HCT116 (cell line): ENCODE measurements at regions not wholly inside any gene's neighbourhood (a gene's known extent, or its start where the extent isn't known, plus 50 kb on each side); places are given as distances from the start of the nearest gene placed in this dataset.

Source experiments
- ATAC-seq: fragments of 200-7000 bp; cut with Tn5 transposase; 2 replicates; pipeline ENCODE4 v1.9.1; 2020; ENCODE audit warnings: mild to moderate bottlenecking, moderate library complexity
- BruUV-seq: library from RNA; stranded (reverse); fragments of 400-500 nt; replicated peaks from 2 replicates; lab custom pipeline; 2021; lab: Mats Ljungman, UMichigan
- CTCF ChIA-PET: fragments of 300-600 bp; sonication (Branson Sonifier 250); formaldehyde crosslinking; loops from one replicate; lab custom pipeline; 2021; ENCODE audit warnings: antibody characterized with exemption; lab: Charles Lee
- POLR2A ChIA-PET: fragments of 300-600, 350-600 bp; sonication (Branson Sonifier 250); formaldehyde crosslinking; loops from one replicate; lab custom pipeline; 2021; ENCODE audit warnings: antibody characterized with exemption; lab: Charles Lee
- RAD21 ChIA-PET, 2 experiments: fragments of 300-600 bp; sonication (Branson Sonifier 250); formaldehyde crosslinking; loops; one replicate each; lab custom pipeline; 2023; ENCODE audit warnings: low total read pairs in 2 of 2; ENCODE audit not compliant: uncharacterized antibody in 2 of 2, unreplicated experiment in 2 of 2, low non-redundant PET in 1 of 2; lab: Charles Lee
- DNase-seq: peaks from one replicate; pipeline ENCODE4 v3.0.0-alpha.2; 2010; ENCODE audit warnings: low read depth, low spot score
- H2AFZ ChIP-seq: fragments of 200-600 bp; shearing (Covaris generic), sonication (generic); 2 replicates; pipeline ENCODE4 v1.6.1; 2017; ENCODE audit warnings: low read depth, mixed run types, mixed read lengths, antibody characterized with exemption, low read length; ENCODE audit not compliant: poor library complexity, severe bottlenecking
- H3K27ac ChIP-seq: 2 replicates; pipeline ENCODE4 v1.5.1; 2012; ENCODE audit warnings: low read depth, low read length
- H3K27me3 ChIP-seq: fragments of 200-600 bp; sonication (generic); 2 replicates; pipeline ENCODE4 v1.6.1; 2016; ENCODE audit warnings: mixed run types, low read length, mixed read lengths; ENCODE audit not compliant: insufficient read depth
- H3K36me3 ChIP-seq, 2 experiments: fragments of 200-500 bp in 1 of 2; fragments of 200-600 bp in 1 of 2; sonication (Bioruptor generic) in 1 of 2; sonication (generic) in 1 of 2; 2 replicates each; pipeline versions ENCODE4 v1.5.1 to v1.6.1; 2014 to 2016; ENCODE audit warnings: low read length in 2 of 2, inconsistent platforms in 1 of 2, mixed read lengths in 1 of 2, mixed run types in 1 of 2; ENCODE audit not compliant: insufficient read depth in 2 of 2, control insufficient read depth in 1 of 2
- H3K4me1 ChIP-seq, 2 experiments: fragments of 200-600 bp in 1 of 2; sonication (generic) in 1 of 2; 2 replicates each; pipeline versions ENCODE4 v1.5.1 to v1.6.1; 2012 to 2017; ENCODE audit warnings: low read length in 2 of 2, inconsistent platforms in 1 of 2, mild to moderate bottlenecking in 1 of 2, mixed read lengths in 1 of 2, mixed run types in 1 of 2, moderate library complexity in 1 of 2; ENCODE audit not compliant: insufficient read depth in 2 of 2, control insufficient read depth in 1 of 2
- H3K4me2 ChIP-seq: fragments of 200-600 bp; sonication (generic); 2 replicates; pipeline ENCODE4 v1.6.1; 2017; ENCODE audit warnings: mixed run types, low read length, mixed read lengths
- H3K4me3 ChIP-seq, 2 experiments: fragments of 200-600 bp in 1 of 2; sonication (generic) in 1 of 2; replicated peaks in 1 of 2; 2 replicates each; pipeline ENCODE4 v1.5.1; 2011 to 2016; ENCODE audit warnings: low read length in 2 of 2, control low read depth in 1 of 2, low read depth in 1 of 2, mild to moderate bottlenecking in 1 of 2, mixed read lengths in 1 of 2, mixed run types in 1 of 2
- H3K79me2 ChIP-seq: fragments of 200-600 bp; sonication (generic); 2 replicates; pipeline ENCODE4 v1.6.1; 2017; ENCODE audit warnings: mild to moderate bottlenecking, mixed run types, low read length, moderate library complexity, mixed read lengths; ENCODE audit not compliant: insufficient read depth
- H3K9ac ChIP-seq: fragments of 200-600 bp; sonication (generic); 2 replicates; pipeline ENCODE4 v1.6.1; 2016; ENCODE audit warnings: low read length, mixed read lengths
- H3K9me2 ChIP-seq: fragments of 200-600 bp; sonication (generic), shearing (Covaris generic); 2 replicates; pipeline ENCODE4 v1.6.1; 2017; ENCODE audit warnings: mixed run types, mild to moderate bottlenecking, moderate library complexity; ENCODE audit not compliant: insufficient read depth
- H3K9me3 ChIP-seq, 2 experiments: fragments of 200-500 bp in 1 of 2; fragments of 200-600 bp in 1 of 2; sonication (Bioruptor generic) in 1 of 2; sonication (generic) in 1 of 2; 2 replicates each; pipeline ENCODE4 v1.6.1; 2014 to 2017; ENCODE audit warnings: low read length in 2 of 2, mixed read lengths in 2 of 2, inconsistent platforms in 1 of 2, low read depth in 1 of 2, mild to moderate bottlenecking in 1 of 2, mixed run types in 1 of 2, moderate library complexity in 1 of 2; ENCODE audit not compliant: control insufficient read depth in 1 of 2, insufficient read depth in 1 of 2
- H4K20me1 ChIP-seq: fragments of 200-600 bp; sonication (generic), shearing (Covaris generic); 2 replicates; pipeline ENCODE4 v1.6.1; 2017; ENCODE audit warnings: mixed run types, mild to moderate bottlenecking, moderate library complexity; ENCODE audit not compliant: insufficient read depth
- CEBPB ChIP-seq: IDR thresholded peaks from 2 replicates; pipeline ENCODE4 v1.6.1; 2012; ENCODE audit warnings: low read depth
- EZH2 ChIP-seq: fragments of 200-600 bp; sonication (generic); IDR thresholded peaks from 2 replicates; pipeline ENCODE4 v1.6.1; 2017; ENCODE audit warnings: antibody characterized with exemption, mixed run types
- JUND ChIP-seq: IDR thresholded peaks from 2 replicates; pipeline ENCODE4 v1.6.1; 2012
- MAX ChIP-seq: IDR thresholded peaks from 2 replicates; pipeline ENCODE4 v1.6.1; 2012
- POLR2A ChIP-seq: IDR thresholded peaks from 2 replicates; pipeline ENCODE4 v1.7.0; 2011; ENCODE audit warnings: borderline replicate concordance; ENCODE audit not compliant: insufficient read depth, insufficient read length; ENCODE audit errors: extremely low read depth
- POLR2AphosphoS5 ChIP-seq: IDR thresholded peaks from 2 replicates; pipeline ENCODE4 v1.6.1; 2011; ENCODE audit warnings: mild to moderate bottlenecking, low read depth, low read length, moderate library complexity
- RAD21 ChIP-seq: IDR thresholded peaks from 2 replicates; pipeline ENCODE4 v1.6.1; 2012; ENCODE audit warnings: low read depth, mild to moderate bottlenecking
- REST ChIP-seq: IDR thresholded peaks from 2 replicates; pipeline ENCODE4 v1.6.1; 2012; ENCODE audit warnings: low read depth
- SIN3A ChIP-seq: IDR thresholded peaks from 2 replicates; pipeline ENCODE4 v1.6.1; 2012; ENCODE audit warnings: low read depth
- SP1 ChIP-seq: IDR thresholded peaks from 2 replicates; pipeline ENCODE4 v1.6.1; 2012; ENCODE audit warnings: low read depth
- TCF7L2 ChIP-seq: IDR thresholded peaks from 2 replicates; pipeline ENCODE4 v1.7.0; 2011; ENCODE audit warnings: borderline replicate concordance, inconsistent platforms; ENCODE audit not compliant: insufficient read depth, insufficient read length; ENCODE audit errors: extremely low read depth
- YY1 ChIP-seq: IDR thresholded peaks from 2 replicates; pipeline ENCODE4 v1.6.1; 2011; ENCODE audit warnings: low read length, low read depth, moderate library complexity, mild to moderate bottlenecking; ENCODE audit not compliant: insufficient replicate concordance; ENCODE audit errors: extremely low read depth
- ZNF274 ChIP-seq: fragments of 200-500 bp; sonication (Bioruptor generic); IDR thresholded peaks from 2 replicates; pipeline ENCODE4 v1.6.1; 2014; ENCODE audit warnings: mild to moderate bottlenecking, low read depth, low read length, inconsistent platforms
- intact Hi-C: fragments of 100-400 bp; cut with micrococcal nuclease; formaldehyde crosslinking; loops from 2 replicates; pipeline ENCODE4 v1.10.0; 2022

- H3K27me3 ChIP-seq: no peaks in the 10 kb centered on the region
- TF ChIP-seq ZNF274 (no peak), POLR2A (no peak), REST (no peak), POLR2AphosphoS5 (no peak), RAD21 (no peak)
- H3K79me2 ChIP-seq: no peaks in the 10 kb centered on the region
- RAD21 ChIA-PET: no interaction called here
- DNase-seq (no peak), ATAC-seq (no peak)
- intact Hi-C loops: no loop called here
- H3K27ac ChIP-seq: no peak overlapping the region
- no peak overlapping the region for H2AFZ ChIP-seq
- H3K9ac ChIP-seq: no peak overlapping the region
- CTCF ChIA-PET: no interaction called here
- POLR2A ChIA-PET: no interaction called here
- no peaks in the 10 kb centered on the region for H3K9me2 ChIP-seq
- no peaks in the 10 kb centered on the region for H3K36me3 ChIP-seq
- no peaks in the 10 kb centered on the region for H4K20me1 ChIP-seq
- H3K4me2 ChIP-seq: no peak overlapping the region
- no peak overlapping the region for H3K4me3 ChIP-seq
- no TSS peak for BruUV-seq
- H3K4me1 ChIP-seq: no peaks in the 10 kb centered on the region
- H3K9me3 ChIP-seq: no peaks in the 10 kb centered on the region
Measured at GRCh38 chr5:127233590-127233989, 57.0 kb upstream of the MEGF10 start.

GRCh38 chr5:127235136-127235535 is 55.5 kb upstream of the MEGF10 start:
- Histone ChIP-seq H3K9me2 (no peaks in the 10 kb centered on the region), H3K79me2 (no peaks in the 10 kb centered on the region), H3K27ac (no peak overlapping the region), H3K4me3 (no peak overlapping the region), H3K9me3 (no peaks in the 10 kb centered on the region), H3K36me3 (no peaks in the 10 kb centered on the region), H3K9ac (no peak overlapping the region), H3K27me3 (no peaks in the 10 kb centered on the region), H2AFZ (no peak overlapping the region), H3K4me1 (no peaks in the 10 kb centered on the region), H3K4me2 (no peak overlapping the region), H4K20me1 (no peaks in the 10 kb centered on the region)
- intact Hi-C loops: no loop called here
- POLR2A ChIA-PET: no interaction called here
- DNase-seq: no peak
- RAD21 ChIA-PET: no interaction called here
- TF ChIP-seq EZH2 (no peak), SP1 (no peak), MAX (no peak), JUND (no peak), YY1 (no peak), TCF7L2 (no peak), RAD21 (no peak), SIN3A (no peak), CEBPB (no peak)
- no peak for ATAC-seq
- BruUV-seq: no TSS peak
- CTCF ChIA-PET: no interaction called here
